HEK293 (cell line): ENCODE measurements at regions not wholly inside any gene's neighbourhood (a gene's known extent, or its start where the extent isn't known, plus 50 kb on each side); places are given as distances from the start of the nearest gene placed in this dataset.

ENCODE experiments used
- CTCF ChIA-PET: fragments of 350-600 bp; formaldehyde crosslinking; extraction: SDS; loops from one replicate; lab custom pipeline; 2021; ENCODE audit warnings: antibody characterized with exemption; lab: Yijun Ruan, JAX
- POLR2A ChIA-PET: fragments of 300-600 bp; formaldehyde crosslinking; extraction: SDS; loops from one replicate; lab custom pipeline; 2020; ENCODE audit warnings: antibody characterized with exemption, inconsistent platforms; lab: Yijun Ruan, JAX
- H3K27ac ChIP-seq: fragments of 200-500 bp; sonication (Bioruptor generic); 2 replicates; pipeline ENCODE4 v1.5.1; 2014; ENCODE audit warnings: low read depth, low read length, control low read depth, inconsistent platforms; ENCODE audit errors: extremely low read depth
- H3K36me3 ChIP-seq, 2 experiments: fragments of 200-500 bp in 1 of 2; sonication (Bioruptor generic) in 1 of 2; 1 replicate in 1 of 2; 2 replicates in 1 of 2; pipeline ENCODE4 v1.5.1; 2014 to 2017; ENCODE audit warnings: inconsistent platforms in 2 of 2, low read length in 2 of 2; ENCODE audit not compliant: control insufficient read depth in 2 of 2, insufficient read depth in 1 of 2
- H3K4me1 ChIP-seq: fragments of 200-500 bp; sonication (Bioruptor generic); 2 replicates; pipeline ENCODE4 v1.5.1; 2014; ENCODE audit warnings: mild to moderate bottlenecking, low read length, inconsistent platforms; ENCODE audit not compliant: control insufficient read depth, insufficient read depth
- H3K4me3 ChIP-seq: 2 replicates; pipeline ENCODE4 v1.5.1; 2011; ENCODE audit warnings: low read depth, mild to moderate bottlenecking, control low read depth, low read length, moderate library complexity
- H3K9me3 ChIP-seq: fragments of 200-500 bp; sonication (Bioruptor generic); 2 replicates; pipeline ENCODE4 v1.5.1; 2014; ENCODE audit warnings: low read depth, low read length, inconsistent platforms; ENCODE audit not compliant: control insufficient read depth, insufficient read depth
- CTCF ChIP-seq: fragments of 450-650 bp; formaldehyde crosslinking; IDR thresholded peaks from 2 replicates; pipeline ENCODE4 v1.5.1; 2016; ENCODE audit warnings: missing biosample characterization, missing genetic modification characterization
- GFI1B ChIP-seq: fragments of 450-650 bp; formaldehyde crosslinking; IDR thresholded peaks from 2 replicates; pipeline ENCODE4 v1.5.1; 2016; ENCODE audit warnings: missing biosample characterization, missing genetic modification characterization
- PRDM2 ChIP-seq: fragments of 450-650 bp; formaldehyde crosslinking; IDR thresholded peaks from 2 replicates; pipeline ENCODE4 v1.5.1; 2016; ENCODE audit warnings: missing biosample characterization, missing genetic modification characterization, borderline replicate concordance
- PRDM6 ChIP-seq: fragments of 450-650 bp; formaldehyde crosslinking; IDR thresholded peaks from 2 replicates; pipeline ENCODE4 v1.5.1; 2017; ENCODE audit warnings: missing biosample characterization, missing genetic modification characterization
- WT1 ChIP-seq: fragments of 450-650 bp; formaldehyde crosslinking; IDR thresholded peaks from 2 replicates; pipeline ENCODE4 v1.5.1; 2016; ENCODE audit warnings: missing biosample characterization, missing genetic modification characterization
- ZBTB48 ChIP-seq: fragments of 450-650 bp; formaldehyde crosslinking; IDR thresholded peaks from 2 replicates; pipeline ENCODE4 v1.5.1; 2016; ENCODE audit warnings: missing biosample characterization, missing genetic modification characterization
- ZNF121 ChIP-seq: fragments of 450-650 bp; formaldehyde crosslinking; IDR thresholded peaks from 2 replicates; pipeline ENCODE4 v1.5.1; 2016; ENCODE audit warnings: missing biosample characterization, missing genetic modification characterization
- ZNF18 ChIP-seq: fragments of 450-650 bp; formaldehyde crosslinking; IDR thresholded peaks from 2 replicates; pipeline ENCODE4 v1.5.1; 2016; ENCODE audit warnings: missing biosample characterization, missing genetic modification characterization
- ZNF19 ChIP-seq: fragments of 450-650 bp; formaldehyde crosslinking; IDR thresholded peaks from 2 replicates; pipeline ENCODE4; 2016; ENCODE audit warnings: missing biosample characterization, missing genetic modification characterization, low read depth
- ZNF24 ChIP-seq: fragments of 450-650 bp; formaldehyde crosslinking; IDR thresholded peaks from 2 replicates; pipeline ENCODE4 v1.5.1; 2016; ENCODE audit warnings: missing biosample characterization, missing genetic modification characterization
- ZNF391 ChIP-seq: fragments of 450-650 bp; formaldehyde crosslinking; IDR thresholded peaks from 2 replicates; pipeline ENCODE4 v1.5.1; 2016; ENCODE audit warnings: low read depth, missing biosample characterization, missing genetic modification characterization, borderline replicate concordance
- ZNF473 ChIP-seq: fragments of 450-650 bp; formaldehyde crosslinking; IDR thresholded peaks from 2 replicates; pipeline ENCODE4 v1.5.1; 2017; ENCODE audit warnings: missing biosample characterization, missing genetic modification characterization
- ZNF555 ChIP-seq: fragments of 450-650 bp; formaldehyde crosslinking; conservative IDR thresholded peaks from 2 replicates; pipeline ENCODE4 v1.5.1; 2017; ENCODE audit warnings: missing biosample characterization, mild to moderate bottlenecking, missing genetic modification characterization, inconsistent platforms
- ZNF558 ChIP-seq: fragments of 450-650 bp; formaldehyde crosslinking; IDR thresholded peaks from 2 replicates; pipeline ENCODE4 v1.5.1; 2016; ENCODE audit warnings: missing biosample characterization, missing genetic modification characterization
- ZNF654 ChIP-seq: fragments of 450-650 bp; formaldehyde crosslinking; IDR thresholded peaks from 2 replicates; pipeline ENCODE4 v1.5.1; 2016; ENCODE audit warnings: low read depth, missing biosample characterization, missing genetic modification characterization
- ZNF785 ChIP-seq: fragments of 450-650 bp; formaldehyde crosslinking; IDR thresholded peaks from 2 replicates; pipeline ENCODE4 v1.5.1; 2016; ENCODE audit warnings: missing biosample characterization, missing genetic modification characterization
- TF ChIP-seq, protein P1 (sequence below): fragments of 450-650 bp; formaldehyde crosslinking; IDR thresholded peaks from 2 replicates; pipeline ENCODE4 v1.5.1; 2016; ENCODE audit warnings: missing biosample characterization, missing genetic modification characterization, low read depth

GRCh38 chrX:115896362-115896761 is 274.2 kb upstream of the AGTR2 start:
- Histone ChIP-seq H3K4me3 (no peak overlapping the region), H3K9me3 (no peaks in the 10 kb centered on the region), H3K36me3 (no peaks in the 10 kb centered on the region), H3K27ac (no peak overlapping the region), H3K4me1 (no peaks in the 10 kb centered on the region)
- ChIA-PET POLR2A (no interaction called here), CTCF (interaction anchor here (0.8 kb wide), 1 partner anchor 43 kb away, joined by 3 read pairs; no protein-coding TSS in a partner anchor)
- no peak for TF ChIP-seq ZNF555
- TF ChIP-seq ZNF391 (tag by site-specific recombination): no peak
- TF ChIP-seq PRDM6: no peak
- no peak for TF ChIP-seq ZNF558 (tag by site-specific recombination)
- TF ChIP-seq ZNF18: no peak

DNA sequence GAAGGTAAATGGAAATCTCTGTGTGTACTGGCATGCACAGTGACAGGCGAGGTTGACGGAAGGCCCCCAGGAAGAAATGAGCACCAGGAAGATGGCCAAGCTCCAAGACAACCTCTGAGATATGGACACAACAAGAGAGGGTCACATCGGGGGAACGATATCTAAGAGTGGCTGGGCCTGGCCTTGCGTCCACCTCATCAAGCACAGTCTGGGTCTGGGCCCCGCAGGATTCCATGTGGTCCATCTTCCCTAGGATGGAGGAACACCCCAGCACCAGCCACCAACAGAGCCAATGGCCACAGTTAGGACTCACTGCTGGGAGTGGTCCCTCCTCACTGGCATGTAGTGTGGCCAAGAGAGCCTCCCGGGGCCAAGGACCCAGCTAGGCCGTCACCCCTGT is 272.6 kb upstream of the AGTR2 start:
- TF ChIP-seq WT1 (tag by site-specific recombination) (no peak), PRDM2 (tag by site-specific recombination) (no peak), ZNF121 (tag by site-specific recombination) (no peak)
- POLR2A ChIA-PET: interaction anchor here (0.7 kb wide), 1 partner anchor 55 kb away, joined by 3 read pairs; no protein-coding TSS in a partner anchor

GRCh38 chrX:115898382-115899001 is 272.1 kb upstream of the AGTR2 start:
- H3K4me1 ChIP-seq: no peaks in the 10 kb centered on the region
- CTCF ChIA-PET: interaction anchor here (0.7 kb wide), 1 partner anchor 49 kb away, joined by 4 read pairs; no protein-coding TSS in a partner anchor
- no peak for TF ChIP-seq ZNF473 (tag by site-specific recombination)
- TF ChIP-seq CTCF (tag by site-specific recombination): peak; percentile 97
- TF ChIP-seq ZNF654 (tag by site-specific recombination): peak; percentile 99
- no peak for TF ChIP-seq ZNF24 (tag by site-specific recombination)
- TF ChIP-seq, protein P1, sequence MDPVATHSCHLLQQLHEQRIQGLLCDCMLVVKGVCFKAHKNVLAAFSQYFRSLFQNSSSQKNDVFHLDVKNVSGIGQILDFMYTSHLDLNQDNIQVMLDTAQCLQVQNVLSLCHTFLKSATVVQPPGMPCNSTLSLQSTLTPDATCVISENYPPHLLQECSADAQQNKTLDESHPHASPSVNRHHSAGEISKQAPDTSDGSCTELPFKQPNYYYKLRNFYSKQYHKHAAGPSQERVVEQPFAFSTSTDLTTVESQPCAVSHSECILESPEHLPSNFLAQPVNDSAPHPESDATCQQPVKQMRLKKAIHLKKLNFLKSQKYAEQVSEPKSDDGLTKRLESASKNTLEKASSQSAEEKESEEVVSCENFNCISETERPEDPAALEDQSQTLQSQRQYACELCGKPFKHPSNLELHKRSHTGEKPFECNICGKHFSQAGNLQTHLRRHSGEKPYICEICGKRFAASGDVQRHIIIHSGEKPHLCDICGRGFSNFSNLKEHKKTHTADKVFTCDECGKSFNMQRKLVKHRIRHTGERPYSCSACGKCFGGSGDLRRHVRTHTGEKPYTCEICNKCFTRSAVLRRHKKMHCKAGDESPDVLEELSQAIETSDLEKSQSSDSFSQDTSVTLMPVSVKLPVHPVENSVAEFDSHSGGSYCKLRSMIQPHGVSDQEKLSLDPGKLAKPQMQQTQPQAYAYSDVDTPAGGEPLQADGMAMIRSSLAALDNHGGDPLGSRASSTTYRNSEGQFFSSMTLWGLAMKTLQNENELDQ (tag by site-specific recombination): no peak
- peak; percentile 48 for TF ChIP-seq ZBTB48
- TF ChIP-seq GFI1B (tag by site-specific recombination): no peak
- TF ChIP-seq ZNF19 (tag by site-specific recombination): no peak
- no peak for TF ChIP-seq ZNF785 (tag by site-specific recombination)

More for the DNA sequence above, 272.6 kb upstream of the AGTR2 start:
- CTCF ChIA-PET: interaction anchor here (0.7 kb wide), 1 partner anchor 50 kb away, joined by 4 read pairs; no protein-coding TSS in a partner anchor
- Histone ChIP-seq H3K27ac (no peak overlapping the region), H3K4me3 (no peak overlapping the region), H3K4me1 (no peaks in the 10 kb centered on the region), H3K9me3 (no peaks in the 10 kb centered on the region), H3K36me3 (no peaks in the 10 kb centered on the region)

More at GRCh38 chrX:115898382-115899001, 272.1 kb upstream of the AGTR2 start:
- Histone ChIP-seq H3K36me3 (no peaks in the 10 kb centered on the region), H3K4me3 (no peak overlapping the region), H3K9me3 (no peaks in the 10 kb centered on the region), H3K27ac (no peak overlapping the region)
- POLR2A ChIA-PET: interaction anchor here (0.7 kb wide), 1 partner anchor 54 kb away, joined by 3 read pairs; no protein-coding TSS in a partner anchor
